GM12878 (cell line): ENCODE measurements at regions not wholly inside any gene's neighbourhood (a gene's known extent, or its start where the extent isn't known, plus 50 kb on each side); places are given as distances from the start of the nearest gene placed in this dataset.

ENCODE experiments used
- ATAC-seq: fragments of 200-7000 bp; cut with Tn5 transposase; 3 replicates; pipeline ENCODE4 v1.9.1; 2020; ENCODE audit warnings: mild to moderate bottlenecking, moderate library complexity
- BruUV-seq: library from RNA; stranded (reverse); fragments of 400-500 nt; replicated peaks from 2 replicates; lab custom pipeline; 2021; lab: Mats Ljungman, UMichigan
- CTCF ChIA-PET: fragments of 300-600 bp; sonication (Branson Sonifier 250); formaldehyde crosslinking; extraction: SDS; loops from one replicate; lab custom pipeline; 2021; ENCODE audit warnings: inconsistent platforms; lab: Yijun Ruan, JAX
- POLR2A ChIA-PET: fragments of 350-600 bp; formaldehyde crosslinking; extraction: SDS; loops from one replicate; lab custom pipeline; 2021; ENCODE audit warnings: inconsistent platforms; lab: Charles Lee
- RAD21 ChIA-PET: fragments of 300-600 bp; sonication (Branson Sonifier 250); formaldehyde crosslinking; loops from one replicate; lab custom pipeline; 2023; ENCODE audit warnings: antibody characterized with exemption; ENCODE audit not compliant: unreplicated experiment; lab: Charles Lee
- SMC1A ChIA-PET: fragments of 300-600 bp; sonication (Branson Sonifier 250); formaldehyde crosslinking; loops from one replicate; lab custom pipeline; 2023; ENCODE audit not compliant: unreplicated experiment, uncharacterized antibody; lab: Charles Lee
- DNase-seq: peaks from one replicate; pipeline ENCODE4 v3.0.0-alpha.2; 2011; ENCODE audit warnings: low read depth, low spot score
- FAIRE-seq: peaks from 3 replicates; lab custom pipeline; 2011; peaks lifted over from hg19 to GRCh38; lab: Jason Lieb, UNC
- H2AFZ ChIP-seq: 2 replicates; pipeline ENCODE4 v1.6.0; 2011; ENCODE audit warnings: low read depth, low read length, control low read depth; ENCODE audit not compliant: control insufficient read depth
- H3K27ac ChIP-seq: 2 replicates; pipeline ENCODE4 v1.5.1; 2011; ENCODE audit warnings: control low read depth; ENCODE audit not compliant: control insufficient read depth, insufficient read depth
- H3K27me3 ChIP-seq, 2 experiments: replicated peaks in 1 of 2; 2 replicates each; pipeline versions ENCODE4 v1.6.0 to v1.6.1; 2011; ENCODE audit warnings: low read length in 1 of 2; ENCODE audit not compliant: control insufficient read depth in 2 of 2, insufficient read depth in 2 of 2
- H3K36me3 ChIP-seq, 2 experiments: 2 replicates each; pipeline ENCODE4 v1.5.1; 2011; ENCODE audit warnings: low read length in 1 of 2; ENCODE audit not compliant: control insufficient read depth in 2 of 2, insufficient read depth in 2 of 2
- H3K4me1 ChIP-seq: 2 replicates; pipeline ENCODE4 v1.6.1; 2011; ENCODE audit warnings: mild to moderate bottlenecking, low read length, moderate library complexity, mixed read lengths; ENCODE audit not compliant: control insufficient read depth, insufficient read depth
- H3K4me2 ChIP-seq: 2 replicates; pipeline ENCODE4 v1.6.0; 2011; ENCODE audit warnings: control low read depth; ENCODE audit not compliant: control insufficient read depth, insufficient read depth
- H3K4me3 ChIP-seq: fragments of 200-600 bp; sonication (generic); 2 replicates; pipeline ENCODE4 v1.5.1; 2016
- H3K79me2 ChIP-seq: 2 replicates; pipeline ENCODE4 v1.6.0; 2011; ENCODE audit warnings: low read length; ENCODE audit not compliant: control insufficient read depth, insufficient read depth
- H3K9ac ChIP-seq: 2 replicates; pipeline ENCODE4 v1.8.0; 2011; ENCODE audit warnings: low read length, control low read depth, mixed read lengths; ENCODE audit not compliant: control insufficient read depth, insufficient read depth
- H3K9me3 ChIP-seq: replicated peaks from 3 replicates; pipeline ENCODE4 v1.5.1; 2011; ENCODE audit warnings: mild to moderate bottlenecking, low read length; ENCODE audit not compliant: control insufficient read depth, insufficient read depth
- H4K20me1 ChIP-seq: 2 replicates; pipeline ENCODE4 v1.6.0; 2011; ENCODE audit not compliant: control insufficient read depth, insufficient read depth
- ASH2L ChIP-seq: fragments of 300-600, 200-600 bp; sonication (generic); IDR thresholded peaks from 2 replicates; pipeline ENCODE4 v1.6.1; 2017; ENCODE audit warnings: low read depth, mild to moderate bottlenecking, borderline replicate concordance
- CREB1 ChIP-seq: IDR thresholded peaks from 2 replicates; pipeline ENCODE4 v1.6.1; 2012; ENCODE audit warnings: low read depth, mild to moderate bottlenecking, inconsistent platforms
- DPF2 ChIP-seq: fragments of 450-650 bp; IDR thresholded peaks from 2 replicates; pipeline ENCODE4 v1.6.1; 2017; ENCODE audit warnings: mild to moderate bottlenecking
- EED ChIP-seq: sonication (generic); IDR thresholded peaks from 2 replicates; pipeline ENCODE4 v1.6.1; 2016; ENCODE audit warnings: antibody characterized with exemption, low read depth
- HCFC1 ChIP-seq: fragments of 150-350 bp; IDR thresholded peaks from 2 replicates; pipeline ENCODE4 v1.6.1; 2014; ENCODE audit warnings: low read length
- NFXL1 ChIP-seq: fragments of 450-650 bp; IDR thresholded peaks from 2 replicates; pipeline ENCODE4 v1.6.1; 2017; ENCODE audit warnings: antibody characterized with exemption, mild to moderate bottlenecking, borderline replicate concordance
- SMAD1 ChIP-seq: fragments of 450-650 bp; IDR thresholded peaks from 2 replicates; pipeline ENCODE4 v1.6.1; 2018; ENCODE audit warnings: mild to moderate bottlenecking, low read depth; ENCODE audit not compliant: partially characterized antibody
- SMARCA5 ChIP-seq: fragments of 450-650 bp; IDR thresholded peaks from 2 replicates; pipeline ENCODE4 v1.6.1; 2017; ENCODE audit warnings: mild to moderate bottlenecking
- SRF ChIP-seq, 2 experiments: IDR thresholded peaks; 2 replicates each; pipeline ENCODE4 v1.6.1; 2011; ENCODE audit warnings: low read depth in 2 of 2, low read length in 2 of 2, mild to moderate bottlenecking in 1 of 2, moderate library complexity in 1 of 2
- STAT3 ChIP-seq: IDR thresholded peaks from 2 replicates; pipeline ENCODE4 v1.6.1; 2011; ENCODE audit warnings: low read depth, low read length, improper control_type of control experiment
- TCF12 ChIP-seq: IDR thresholded peaks from 2 replicates; pipeline ENCODE4 v1.6.1; 2011; ENCODE audit warnings: low read depth, mild to moderate bottlenecking, low read length
- ZBTB33 ChIP-seq: fragments of 450-650 bp; IDR thresholded peaks from 2 replicates; pipeline ENCODE4 v1.6.1; 2017; ENCODE audit warnings: mild to moderate bottlenecking
- WGBS: methylation state at CpG from one replicate; pipeline ENCODE4 v1.1.6; 2016; ENCODE audit warnings: low lambda C conversion rate; ENCODE audit not compliant: insufficient replicate concordance, insufficient coverage; ENCODE audit errors: missing lambda C conversion rate; 5-methylcytosine and 5-hydroxymethylcytosine counted together
- in situ Hi-C: fragments of 300-500 bp; cut with MboI; formaldehyde crosslinking; loops from 9 replicates; pipeline ENCODE4 v1.14.3; 2018; ENCODE audit warnings: mixed read lengths
- intact Hi-C: fragments of 100-400 bp; cut with micrococcal nuclease; formaldehyde crosslinking; loops from one replicate; pipeline ENCODE4 v1.14.2; 2022; ENCODE audit not compliant: unreplicated experiment
- TF ChIP-seq, protein P1 (sequence below): fragments of 450-650 bp; IDR thresholded peaks from 2 replicates; pipeline ENCODE4 v1.6.1; 2016; ENCODE audit warnings: mild to moderate bottlenecking

DNA sequence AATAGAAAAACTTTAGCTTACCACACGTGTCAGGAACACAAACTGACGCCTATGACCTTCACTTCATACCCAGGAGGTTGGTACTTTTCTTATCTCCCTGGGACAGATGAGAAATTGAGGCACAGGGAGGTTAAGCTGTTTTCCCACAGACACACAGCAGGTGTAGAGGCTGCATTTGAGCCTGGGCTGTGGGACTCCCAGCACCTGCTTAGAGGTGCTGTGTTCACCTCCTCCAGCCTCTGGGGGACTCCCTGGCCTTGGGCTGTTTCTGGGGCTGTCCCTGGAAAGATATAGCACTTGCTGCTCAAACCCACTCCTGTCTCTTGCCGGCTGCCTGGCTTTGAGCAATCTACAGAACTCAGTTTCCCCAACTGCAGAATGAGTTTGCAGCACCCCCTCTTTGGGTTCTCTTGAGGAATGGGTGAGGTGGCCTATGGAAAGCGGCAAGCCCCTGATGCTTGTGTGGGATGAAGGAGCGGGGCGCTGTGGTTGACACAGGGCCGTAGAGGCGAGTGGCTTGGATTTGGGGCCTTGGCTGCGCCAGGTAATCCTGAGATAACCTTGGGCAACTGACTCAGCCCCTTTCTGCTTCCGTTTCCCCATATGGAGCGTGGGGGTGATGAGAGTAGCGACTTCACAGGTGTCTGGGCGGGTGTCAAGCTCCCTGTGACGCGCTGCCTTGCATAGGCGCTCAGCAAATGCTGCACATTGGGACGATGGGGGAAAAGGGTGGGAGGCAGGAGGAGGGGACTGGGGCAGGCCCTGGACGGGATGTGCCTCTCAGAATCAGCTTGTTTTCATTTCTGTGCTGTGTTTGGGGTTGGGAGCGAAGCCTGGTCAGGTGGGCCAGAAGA lies 104.5 kb upstream of the CIBAR2 start:
- Histone ChIP-seq H3K4me1 (peaks cover 9% of the 10 kb centered on the region; the same call in 1 of the 2 replicates), H3K27ac (no peak overlapping the region), H3K4me2 (0 out of 2 replicates have a peak overlapping the region, but pooled peaks have one; percentile 5), H3K79me2 (no peaks in the 10 kb centered on the region), H2AFZ (no peak overlapping the region; the same call in 1 of the 2 replicates), H3K36me3 (no peaks in the 10 kb centered on the region), H3K27me3 (no peaks in the 10 kb centered on the region), H3K9me3 (no peaks in the 10 kb centered on the region), H3K4me3 (no peak overlapping the region), H4K20me1 (no peaks in the 10 kb centered on the region), H3K9ac (no peak overlapping the region)
- 0 out of 2 replicates have a peak, but pooled peaks have one; percentile 50 for TF ChIP-seq NFXL1
- 0 out of 2 replicates have a peak, but pooled peaks have one; percentile 38 for TF ChIP-seq CREB1
- no peak for TF ChIP-seq ASH2L
- TF ChIP-seq SMARCA5 = 0 out of 2 replicates have a peak, but pooled peaks have one; percentile 62
- no peak for TF ChIP-seq HCFC1
- peak; percentile 82 to 92 for TF ChIP-seq SRF (IDR thresholded peaks at IDR 0.05; ENCODE audit: low read depth in 2 of 2, low read length in 2 of 2)
- TF ChIP-seq DPF2 = 0 out of 2 replicates have a peak, but pooled peaks have one; percentile 38
- TF ChIP-seq TCF12 = no peak
- no peak for TF ChIP-seq STAT3
- TF ChIP-seq ZBTB33 = 0 out of 2 replicates have a peak, but pooled peaks have one; percentile 32
- TF ChIP-seq EED = 0 out of 2 replicates have a peak, but pooled peaks have one; percentile 8
- TF ChIP-seq, protein P1, sequence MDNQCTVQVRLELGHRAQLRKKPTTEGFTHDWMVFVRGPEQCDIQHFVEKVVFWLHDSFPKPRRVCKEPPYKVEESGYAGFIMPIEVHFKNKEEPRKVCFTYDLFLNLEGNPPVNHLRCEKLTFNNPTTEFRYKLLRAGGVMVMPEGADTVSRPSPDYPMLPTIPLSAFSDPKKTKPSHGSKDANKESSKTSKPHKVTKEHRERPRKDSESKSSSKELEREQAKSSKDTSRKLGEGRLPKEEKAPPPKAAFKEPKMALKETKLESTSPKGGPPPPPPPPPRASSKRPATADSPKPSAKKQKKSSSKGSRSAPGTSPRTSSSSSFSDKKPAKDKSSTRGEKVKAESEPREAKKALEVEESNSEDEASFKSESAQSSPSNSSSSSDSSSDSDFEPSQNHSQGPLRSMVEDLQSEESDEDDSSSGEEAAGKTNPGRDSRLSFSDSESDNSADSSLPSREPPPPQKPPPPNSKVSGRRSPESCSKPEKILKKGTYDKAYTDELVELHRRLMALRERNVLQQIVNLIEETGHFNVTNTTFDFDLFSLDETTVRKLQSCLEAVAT = peak; percentile 62; the same call in 1 of the 2 replicates
- no peak for TF ChIP-seq SMAD1
- DNase-seq (no peak), FAIRE-seq (no peak), ATAC-seq (peak; percentile 63)
- POLR2A ChIA-PET = interaction anchor here (0.7 to 2.8 kb wide), 2 partner anchors 10 to 18 kb away, joined by 3 to 16 read pairs; no protein-coding TSS in a partner anchor
- no TSS peak for BruUV-seq
- SMC1A ChIA-PET = interaction anchor here (0.7 to 2.6 kb wide), 5 partner anchors 10 to 41 kb away, joined by 3 to 15 read pairs (median 3); no protein-coding TSS in a partner anchor
- CTCF ChIA-PET = interaction anchor here (0.8 to 1.9 kb wide), 3 partner anchors 10 to 44 kb away, joined by 3 to 5 read pairs (median 4); no protein-coding TSS in a partner anchor
- in situ Hi-C loops (no loop called here), intact Hi-C loops (no loop called here)
- 35% methylated on average over 18 of the region's 19 CpGs for WGBS
- RAD21 ChIA-PET = interaction anchor here (1.2 kb wide), 1 partner anchor 29 kb away, joined by 3 read pairs; no protein-coding TSS in a partner anchor
